ENCODE measurements at regions not wholly inside any gene's neighbourhood (a gene's known extent, or its start where the extent isn't known, plus 50 kb on each side); places are given as distances from the start of the nearest gene placed in this dataset.

- Histone ChIP-seq H3K23ac (ENCODE audit: low read depth, low read length) (no peak overlapping the region), H3K9me3 (ENCODE audit: control insufficient read depth, insufficient read depth, low read length) (peaks cover 58% of the 10 kb centered on the region), H2BK15ac (ENCODE audit: low read depth, low read length) (no peak overlapping the region), H2AK5ac (ENCODE audit: low read depth, low read length) (no peak overlapping the region), H3K4me3 (ENCODE audit: insufficient read depth, low read depth, low read length) (no peak overlapping the region), H2BK20ac (ENCODE audit: low read depth, low read length) (no peak overlapping the region), H3K36me3 (ENCODE audit: control insufficient read depth, insufficient read depth, low read length) (no peaks in the 10 kb centered on the region), H2AK9ac (replicated peaks; ENCODE audit: low read depth, low read length, poor library complexity) (no peak overlapping the region), H3K27me3 (ENCODE audit: control insufficient read depth, insufficient read depth, low read length) (no peaks in the 10 kb centered on the region), H3K79me1 (ENCODE audit: low read depth in 1 of 2, low read length in 2 of 2) (no peaks in the 10 kb centered on the region), H3K4me2 (ENCODE audit: low read depth, low read length) (no peak overlapping the region), H4K5ac (ENCODE audit: low read depth, low read length) (no peak overlapping the region), H4K8ac (ENCODE audit: low read depth in 2 of 2, low read length in 2 of 2) (no peak overlapping the region), H4K91ac (ENCODE audit: insufficient read depth, low read depth, low read length) (no peak overlapping the region), H2BK5ac (ENCODE audit: low read depth, low read length, poor library complexity, severe bottlenecking) (no peak overlapping the region), H2AFZ (replicated peaks; ENCODE audit: low read length, poor library complexity) (no peak overlapping the region), H3K9me1 (ENCODE audit: insufficient read depth, low read length) (no peaks in the 10 kb centered on the region), H3K9ac (ENCODE audit: low read depth, low read length) (no peak overlapping the region), H2BK120ac (ENCODE audit: low read depth, low read length) (no peak overlapping the region), H3K18ac (ENCODE audit: low read depth, low read length) (no peak overlapping the region), H3K4me1 (ENCODE audit: control insufficient read depth, insufficient read depth, low read length) (no peaks in the 10 kb centered on the region), H3K56ac (ENCODE audit: extremely low read depth, insufficient read depth, low read length) (no peak overlapping the region), H4K20me1 (ENCODE audit: insufficient read depth, low read length) (no peaks in the 10 kb centered on the region), H3K14ac (replicated peaks; ENCODE audit: low read depth, low read length) (no peak overlapping the region), H3K27ac (ENCODE audit: insufficient read depth, low read length) (no peak overlapping the region), H3K4ac (ENCODE audit: low read depth, low read length) (no peak overlapping the region)
- BruUV-seq (replicated peaks) = no TSS peak
- dilution Hi-C loops (cut with HindIII; ENCODE audit: low sequenced_read_pairs, unreplicated experiment) (no loop called here), intact Hi-C loops (cut with micrococcal nuclease) (no loop called here), in situ Hi-C loops (cut with MboI; ENCODE audit: low sequenced_read_pairs) (no loop called here)
- no peak for ATAC-seq (ENCODE audit: low read depth)
- TF ChIP-seq, protein P1, sequence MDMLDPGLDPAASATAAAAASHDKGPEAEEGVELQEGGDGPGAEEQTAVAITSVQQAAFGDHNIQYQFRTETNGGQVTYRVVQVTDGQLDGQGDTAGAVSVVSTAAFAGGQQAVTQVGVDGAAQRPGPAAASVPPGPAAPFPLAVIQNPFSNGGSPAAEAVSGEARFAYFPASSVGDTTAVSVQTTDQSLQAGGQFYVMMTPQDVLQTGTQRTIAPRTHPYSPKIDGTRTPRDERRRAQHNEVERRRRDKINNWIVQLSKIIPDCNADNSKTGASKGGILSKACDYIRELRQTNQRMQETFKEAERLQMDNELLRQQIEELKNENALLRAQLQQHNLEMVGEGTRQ (IDR thresholded peaks at IDR 0.05; ENCODE audit: low read depth, low read length) = no peak
- TF ChIP-seq NFE2L2 (IDR thresholded peaks at IDR 0.05; ENCODE audit: low read depth, low read length) (no peak), CHD1 (IDR thresholded peaks at IDR 0.05; ENCODE audit: low read depth, low read length) (no peak), POLR2A (IDR thresholded peaks at IDR 0.05; ENCODE audit: low read depth, low read length) (no peak), BHLHE40 (IDR thresholded peaks at IDR 0.05; ENCODE audit: low read depth, low read length) (no peak), MXI1 (IDR thresholded peaks at IDR 0.05; ENCODE audit: borderline replicate concordance, low read depth, low read length) (no peak), MAFK (IDR thresholded peaks at IDR 0.05; ENCODE audit: low read depth, low read length) (no peak), FOS (IDR thresholded peaks at IDR 0.05; ENCODE audit: low read depth, low read length) (no peak)
- ChIA-PET POLR2A (ENCODE audit: unreplicated experiment) (no interaction called here), CTCF (no interaction called here)
- 60% methylated on average over 1 of the region's 4 CpGs; no CpG with 5 or more reads in 1 of the 2 experiments for WGBS, 2 experiments (ENCODE audit: extremely low coverage in 2 of 2, insufficient read length in 1 of 2)
- no peak for DNase-seq
These were observed 347.6 kb downstream of the CYRIA start for GRCh38 chr2:16318051-16318450.

Data from IMR-90 (cell line).